Heart left ventricle (tissue), 16 donors: ENCODE measurements at regions not wholly inside any gene's neighbourhood (a gene's known extent, or its start where the extent isn't known, plus 50 kb on each side); places are given as distances from the start of the nearest gene placed in this dataset.

Experiments
- ATAC-seq, 4 donors: fragments of 200-7000 bp; cut with Tn5 transposase; one replicate each; pipeline ENCODE4 v1.9.1; 2020 to 2022; ENCODE audit warnings: moderate library complexity in 4 of 4, mild to moderate bottlenecking in 3 of 4, moderate number of reproducible peaks in 1 of 4
- DNase-seq, 5 donors: peaks; one replicate each; pipeline ENCODE4 v3.0.0-alpha.2; 2020
- H3K27ac ChIP-seq, 12 donors: fragments of 200-600 bp; sonication (generic) in 4 of 12; one replicate each; pipeline versions ENCODE4 v1.5.0 to v1.8.0; 2016 to 2022; ENCODE audit warnings: mild to moderate bottlenecking in 2 of 12
- H3K27me3 ChIP-seq, 9 donors: fragments of 200-600 bp; sonication (generic) in 2 of 9; one replicate each; pipeline versions ENCODE4 v1.5.1 to v1.8.0; 2016 to 2022; ENCODE audit warnings: mild to moderate bottlenecking in 3 of 9
- H3K36me3 ChIP-seq, 9 donors: fragments of 200-600 bp; sonication (generic) in 2 of 9; one replicate each; pipeline versions ENCODE4 v1.5.0 to v1.8.0; 2018 to 2022; ENCODE audit warnings: mild to moderate bottlenecking in 2 of 9
- H3K4me1 ChIP-seq, 12 donors: fragments of 200-600 bp; sonication (generic) in 4 of 12; one replicate each; pipeline versions ENCODE4 v1.5.0 to v1.8.0; 2016 to 2022; ENCODE audit warnings: mild to moderate bottlenecking in 3 of 12
- H3K4me3 ChIP-seq, 12 donors: fragments of 200-600 bp; sonication (generic) in 4 of 12; one replicate each; pipeline versions ENCODE4 v1.5.0 to v1.8.0; 2017 to 2022; ENCODE audit warnings: mild to moderate bottlenecking in 9 of 12, moderate library complexity in 4 of 12
- H3K9me3 ChIP-seq, 12 donors: fragments of 200-600 bp; sonication (generic) in 4 of 12; one replicate each; pipeline versions ENCODE4 v1.5.0 to v1.8.0; 2016 to 2022; ENCODE audit warnings: mild to moderate bottlenecking in 1 of 12
- CTCF ChIP-seq, 12 donors: fragments of 200-600 bp; sonication (generic) in 4 of 12; IDR thresholded peaks; one replicate each; pipeline versions ENCODE4 v1.5.0 to v1.8.0; 2018 to 2022; ENCODE audit warnings: antibody characterized with exemption in 12 of 12, mild to moderate bottlenecking in 5 of 12
- POLR2A ChIP-seq, 2 donors: fragments of 450-650 bp; IDR thresholded peaks; one replicate each; pipeline ENCODE4 v1.6.1; 2017; ENCODE audit warnings: antibody characterized with exemption in 2 of 2, mild to moderate bottlenecking in 2 of 2, moderate library complexity in 2 of 2
- WGBS, 4 donors: extraction: QIAGEN DNeasy Blood & Tissue Kit in 2 of 4; methylation state at CpG; one replicate each; pipeline versions ENCODE4 v1.1.5 to v1.1.7; 2013 to 2018; 5-methylcytosine and 5-hydroxymethylcytosine counted together
- intact Hi-C, 10 donors: fragments of 100-400 bp; cut with DNase I; formaldehyde crosslinking; loops; one replicate each; pipeline versions ENCODE4 v1.11.1 to v1.14.2; 2022
- donor health status: ischemic (EF 13 %, LVEDD 7.1; RV severe dilation, severe dysfunction).
- donor health status: healthy with polysubstance abuse.
- donor health status: DM: no; HTN: yes; CAD: no.
- donor health status: DM: no; HTN: no; CAD: no.
- donor health status: ischemic (EF 25% LVEDD 6.9; RV normal size, moderate dysfunction).
- donor health status: ischemic (EF 25% LVEDD 5.7; RV mildly dilated, moderate dysfunction).
- donor health status: healthy.
- donor health status: DM: yes; HTN: yes; CAD: no.
- donor health status: ischemic (EF 35%, LVEDD 5.7; RV mildly dilated, moderate dysfunction).
- donor health status: nonischemic (EF 11% LVEDD 7.7; RV severe dilation, severe dysfunction).
- donor health status: DM: yes; HTN: yes; CAD: no.
- donor health status: PGD.
- donor health status: ischemic (EF 29% LVEDD 5.4; RV normal size, mild dysfunction).
- donor health status: nonischemic (EF 23%, LVEDD 6.1; RV moderate dilation, normal function).

GRCh38 chr2:221100467-221101089 is 471.5 kb downstream of the EPHA4 start:
- WGBS, 4 donors, result 73 to 76% (median 74%) methylated on average over 11 of the region's 11 CpGs
- no peak for ATAC-seq
- intact Hi-C loops, result loop anchor here in 9 of 10 donors (5.0 to 10.0 kb wide), 9 partner anchors 124 to 474 kb away; partner anchors contain the start of gene EPHA4 (in 6 of the 9)

GRCh38 chr2:221102896-221103688 is 469.0 kb downstream of the EPHA4 start:
- no peaks in the 10 kb centered on the region for H3K36me3 ChIP-seq
- no peaks in the 10 kb centered on the region for H3K9me3 ChIP-seq
- WGBS, 4 donors, result 89 to 92% (median 91%) methylated on average over 6 of the region's 6 CpGs
- H3K4me1 ChIP-seq, result peaks cover 0 to 28% (median 16%) of the 10 kb centered on the region in 12 donors
- ATAC-seq (no peak), DNase-seq (no peak)
- H3K27me3 ChIP-seq, result no peaks in the 10 kb centered on the region
- TF ChIP-seq POLR2A (IDR thresholded peaks at IDR 0.05) (no peak), CTCF (IDR thresholded peaks at IDR 0.05) (no peak)
- H3K27ac ChIP-seq, result peak overlapping the region in 2 of 12 donors; percentile 10 to 29
- H3K4me3 ChIP-seq, result no peak overlapping the region
- intact Hi-C loops, result loop anchor here in 9 of 10 donors (5.0 to 10.0 kb wide), 9 partner anchors 122 to 472 kb away; partner anchors contain the start of gene EPHA4 (in 6 of the 9)

More at GRCh38 chr2:221100467-221101089, 471.5 kb downstream of the EPHA4 start:
- DNase-seq, result no peak
- H3K27ac ChIP-seq, result no peak overlapping the region
- no peaks in the 10 kb centered on the region for H3K36me3 ChIP-seq
- no peak overlapping the region for H3K4me3 ChIP-seq
- no peaks in the 10 kb centered on the region for H3K9me3 ChIP-seq
- peak in 11 of 12 donors; percentile 8 to 49 (median 29) for TF ChIP-seq CTCF (IDR thresholded peaks at IDR 0.05)
- no peak for TF ChIP-seq POLR2A (IDR thresholded peaks at IDR 0.05)
- H3K4me1 ChIP-seq, result peaks cover 0 to 28% (median 16%) of the 10 kb centered on the region in 12 donors
- no peaks in the 10 kb centered on the region for H3K27me3 ChIP-seq

GRCh38 chr2:221103930-221104329 is 468.2 kb downstream of the EPHA4 start:
- peak overlapping the region in 11 of 12 donors; percentile 9 to 72 (median 61) for H3K27ac ChIP-seq
- H3K4me1 ChIP-seq, result peaks cover 0 to 28% (median 16%) of the 10 kb centered on the region in 12 donors
- peak overlapping the region in 7 of 12 donors; percentile 4 to 25 (median 23) for H3K4me3 ChIP-seq
- ATAC-seq (peak; percentile 38 to 84 (median 68)), DNase-seq (peak in 4 of 5 donors; percentile 24 to 59 (median 35))
- 31 to 39% (median 32%) methylated on average over 5 of the region's 5 CpGs for WGBS, 4 donors
- H3K27me3 ChIP-seq, result no peaks in the 10 kb centered on the region
- intact Hi-C loops, result loop anchor here in 9 of 10 donors (1.0 to 10.0 kb wide), 11 partner anchors 121 to 471 kb away; partner anchors contain the start of gene EPHA4 (in 7 of the 9)
- TF ChIP-seq POLR2A (IDR thresholded peaks at IDR 0.05) (no peak), CTCF (IDR thresholded peaks at IDR 0.05) (no peak)
- no peaks in the 10 kb centered on the region for H3K9me3 ChIP-seq
- H3K36me3 ChIP-seq, result no peaks in the 10 kb centered on the region
